ENCODE measurements at regions not wholly inside any gene's neighbourhood (a gene's known extent, or its start where the extent isn't known, plus 50 kb on each side); places are given as distances from the start of the nearest gene placed in this dataset.

- no peaks in the 10 kb centered on the region for H3K27me3 ChIP-seq (ENCODE audit: control insufficient read depth in 2 of 2, insufficient read depth in 2 of 2, low read length in 2 of 2)
- H3K4me2 ChIP-seq (replicated peaks; ENCODE audit: extremely low read depth, low read length, poor library complexity, severe bottlenecking): no peak overlapping the region
- H4K20me1 ChIP-seq (ENCODE audit: insufficient read depth, low read length): no peaks in the 10 kb centered on the region
- intact Hi-C loops (cut with micrococcal nuclease): no loop called here
- Mint-ChIP-seq H3K27me3 (ENCODE audit: low read depth in 3 of 3) (peaks cover 0 to 3% (median 0%) of the 10 kb centered on the region in 3 donors), H3K27ac (no peak overlapping the region), H3K36me3 (no peaks in the 10 kb centered on the region), H3K9me3 (peaks cover 0 to 3% (median 0%) of the 10 kb centered on the region in 7 donors), H3K4me1 (no peaks in the 10 kb centered on the region), H3K4me3 (no peak overlapping the region)
- H3K36me3 ChIP-seq (replicated peaks in 1 of 2; ENCODE audit: control insufficient read depth in 1 of 2, insufficient read depth in 2 of 2, low read length in 2 of 2): no peaks in the 10 kb centered on the region
- no peaks in the 10 kb centered on the region for H3K9me3 ChIP-seq (replicated peaks in 1 of 2; ENCODE audit: control insufficient read depth in 1 of 2, insufficient read depth in 1 of 2, low read length in 2 of 2)
- H3K79me2 ChIP-seq (ENCODE audit: insufficient read depth, low read length): no peaks in the 10 kb centered on the region
- no peak overlapping the region for H3K4me3 ChIP-seq (replicated peaks in 1 of 3; ENCODE audit: low read depth in 2 of 3, low read length in 3 of 3)
- H2AFZ ChIP-seq (ENCODE audit: insufficient read depth, low read depth, low read length, poor library complexity, severe bottlenecking): no peak overlapping the region
- no peak for DNase-seq
- no peaks in the 10 kb centered on the region for H3K4me1 ChIP-seq (ENCODE audit: control insufficient read depth in 1 of 2, insufficient read depth in 2 of 2, low read length in 2 of 2)
- no peak overlapping the region for H3K27ac ChIP-seq (ENCODE audit: low read depth in 1 of 2, low read length in 2 of 2)
- TF ChIP-seq CTCF (IDR thresholded peaks at IDR 0.05): no peak
- no peak overlapping the region for H3K9ac ChIP-seq (ENCODE audit: insufficient read depth, low read length, poor library complexity, severe bottlenecking)
- 93% methylated on average over 2 of the region's 4 CpGs for WGBS (ENCODE audit: insufficient coverage)
Measured at GRCh38 chr4:18578307-18578706, 556.8 kb upstream of the LCORL start.

- Mint-ChIP-seq H3K27me3 (ENCODE audit: low read depth in 3 of 3) (peaks cover 0 to 2% (median 0%) of the 10 kb centered on the region in 3 donors), H3K27ac (no peak overlapping the region), H3K4me1 (no peaks in the 10 kb centered on the region), H3K36me3 (no peaks in the 10 kb centered on the region), H3K9me3 (peaks cover 0 to 2% (median 0%) of the 10 kb centered on the region in 7 donors), H3K4me3 (no peak overlapping the region)
- Histone ChIP-seq H3K4me2 (replicated peaks; ENCODE audit: extremely low read depth, low read length, poor library complexity, severe bottlenecking) (no peak overlapping the region), H3K9ac (ENCODE audit: insufficient read depth, low read length, poor library complexity, severe bottlenecking) (no peak overlapping the region), H3K36me3 (replicated peaks in 1 of 2; ENCODE audit: control insufficient read depth in 1 of 2, insufficient read depth in 2 of 2, low read length in 2 of 2) (no peaks in the 10 kb centered on the region), H3K27ac (ENCODE audit: low read depth in 1 of 2, low read length in 2 of 2) (no peak overlapping the region), H3K4me1 (ENCODE audit: control insufficient read depth in 1 of 2, insufficient read depth in 2 of 2, low read length in 2 of 2) (no peaks in the 10 kb centered on the region), H2AFZ (ENCODE audit: insufficient read depth, low read depth, low read length, poor library complexity, severe bottlenecking) (no peak overlapping the region), H3K4me3 (replicated peaks in 1 of 3; ENCODE audit: low read depth in 2 of 3, low read length in 3 of 3) (no peak overlapping the region), H3K27me3 (ENCODE audit: control insufficient read depth in 2 of 2, insufficient read depth in 2 of 2, low read length in 2 of 2) (no peaks in the 10 kb centered on the region), H4K20me1 (ENCODE audit: insufficient read depth, low read length) (no peaks in the 10 kb centered on the region), H3K9me3 (replicated peaks in 1 of 2; ENCODE audit: control insufficient read depth in 1 of 2, insufficient read depth in 1 of 2, low read length in 2 of 2) (no peaks in the 10 kb centered on the region), H3K79me2 (ENCODE audit: insufficient read depth, low read length) (no peaks in the 10 kb centered on the region)
- no peak for TF ChIP-seq CTCF (IDR thresholded peaks at IDR 0.05)
- no peak for DNase-seq
- WGBS (ENCODE audit: insufficient coverage): 100% methylated on average over 1 of the region's 1 CpG
- intact Hi-C loops (cut with micrococcal nuclease): no loop called here
Measured at GRCh38 chr4:18572481-18572880, 550.9 kb upstream of the LCORL start.
